H1 (cell line): ENCODE measurements at regions not wholly inside any gene's neighbourhood (a gene's known extent, or its start where the extent isn't known, plus 50 kb on each side); places are given as distances from the start of the nearest gene placed in this dataset.

Source experiments
- CTCF ChIA-PET: fragments of 300-600 bp; sonication (Branson Sonifier 250); formaldehyde crosslinking; loops from one replicate; lab custom pipeline; 2021; ENCODE audit not compliant: partially characterized antibody; lab: Charles Lee
- POLR2A ChIA-PET: fragments of 300-600 bp; sonication (Branson Sonifier 250); formaldehyde crosslinking; loops from one replicate; lab custom pipeline; 2021; ENCODE audit warnings: inconsistent platforms; ENCODE audit not compliant: partially characterized antibody; lab: Charles Lee
- DNase-seq, 2 experiments: peaks; one replicate each; pipeline versions ENCODE4 v3.0.0 to v3.0.0-alpha.2; 2010 to 2022; ENCODE audit warnings: low spot score in 2 of 2, low read depth in 1 of 2, mixed read lengths in 1 of 2
- FAIRE-seq: peaks from 2 replicates; lab custom pipeline; 2011; peaks lifted over from hg19 to GRCh38; lab: Jason Lieb, UNC
- H2AFZ ChIP-seq: 2 replicates; pipeline ENCODE4 v1.8.1; 2012; ENCODE audit warnings: low read length, inconsistent platforms
- H2AK5ac ChIP-seq: 2 replicates; pipeline ENCODE4 v1.6.1; 2013; ENCODE audit warnings: low read depth, low read length
- H2BK120ac ChIP-seq: replicated peaks from 2 replicates; pipeline ENCODE3; 2013; ENCODE audit warnings: low read depth, low read length, inconsistent platforms
- H2BK12ac ChIP-seq: 2 replicates; pipeline ENCODE4 v1.6.1; 2013; ENCODE audit warnings: low read depth, low read length
- H2BK15ac ChIP-seq: 2 replicates; pipeline ENCODE4 v1.6.1; 2013; ENCODE audit warnings: low read length
- H2BK20ac ChIP-seq: 2 replicates; pipeline ENCODE4 v1.6.1; 2013; ENCODE audit warnings: low read length
- H2BK5ac ChIP-seq: 2 replicates; pipeline ENCODE4 v1.6.1; 2013; ENCODE audit warnings: low read depth, low read length
- H3K14ac ChIP-seq: 2 replicates; pipeline ENCODE4 v1.6.1; 2013; ENCODE audit warnings: inconsistent platforms; ENCODE audit not compliant: insufficient read length
- H3K18ac ChIP-seq: 2 replicates; pipeline ENCODE4 v1.6.1; 2013; ENCODE audit warnings: low read length; ENCODE audit errors: extremely low read depth
- H3K23ac ChIP-seq: 2 replicates; pipeline ENCODE4 v1.6.1; 2013; ENCODE audit warnings: inconsistent platforms; ENCODE audit not compliant: insufficient read length
- H3K23me2 ChIP-seq: 2 replicates; pipeline ENCODE4 v1.6.1; 2013; ENCODE audit warnings: low read depth, low read length
- H3K27ac ChIP-seq: 2 replicates; pipeline ENCODE4 v1.6.1; 2011; ENCODE audit warnings: low read depth, low read length, inconsistent platforms
- H3K27me3 ChIP-seq, 4 experiments: replicated peaks in 1 of 4; 1 replicate in 1 of 4; 2 replicates in 3 of 4; pipeline versions ENCODE4 v1.6.1 to v1.8.1; 2011 to 2013; ENCODE audit warnings: low read length in 3 of 4, mild to moderate bottlenecking in 3 of 4, inconsistent platforms in 2 of 4, mixed read lengths in 2 of 4, moderate library complexity in 1 of 4; ENCODE audit not compliant: control insufficient read depth in 3 of 4, insufficient read depth in 3 of 4; ENCODE audit errors: extremely low read depth in 1 of 4
- H3K36me3 ChIP-seq, 4 experiments: 2 replicates each; pipeline versions ENCODE4 v1.6.1 to v1.8.1; 2011 to 2013; ENCODE audit warnings: mild to moderate bottlenecking in 4 of 4, low read length in 3 of 4, moderate library complexity in 2 of 4, control low read depth in 1 of 4, inconsistent platforms in 1 of 4; ENCODE audit not compliant: insufficient read depth in 4 of 4, control insufficient read depth in 2 of 4
- H3K4ac ChIP-seq: replicated peaks from 2 replicates; pipeline ENCODE3; 2013; ENCODE audit warnings: low read length, low read depth, mixed read lengths, inconsistent platforms; ENCODE audit not compliant: insufficient read length
- H3K4me1 ChIP-seq, 4 experiments: replicated peaks in 1 of 4; 1 replicate in 1 of 4; 2 replicates in 3 of 4; pipeline versions ENCODE4 v1.6.1 to v1.8.1; 2011 to 2013; ENCODE audit warnings: low read length in 3 of 4, inconsistent platforms in 2 of 4, mixed read lengths in 1 of 4; ENCODE audit not compliant: insufficient read depth in 4 of 4, control insufficient read depth in 3 of 4
- H3K4me2 ChIP-seq, 2 experiments: 2 replicates each; pipeline versions ENCODE4 v1.6.1 to v1.8.1; 2011 to 2013; ENCODE audit warnings: low read depth in 2 of 2, low read length in 2 of 2, control low read depth in 1 of 2, inconsistent platforms in 1 of 2, mild to moderate bottlenecking in 1 of 2; ENCODE audit not compliant: insufficient read depth in 1 of 2
- H3K4me3 ChIP-seq, 4 experiments: fragments of 200-600, 300-600 bp in 1 of 4; sonication (generic), shearing (Covaris generic), sonication (Bioruptor Twin) in 1 of 4; 2 replicates each; pipeline versions ENCODE4 v1.5.1 to v1.8.1; 2011 to 2016; ENCODE audit warnings: low read length in 4 of 4, low read depth in 3 of 4, control low read depth in 2 of 4, inconsistent platforms in 2 of 4, mild to moderate bottlenecking in 2 of 4, mixed read lengths in 1 of 4, moderate library complexity in 1 of 4; ENCODE audit not compliant: insufficient read depth in 2 of 4; ENCODE audit errors: extremely low read depth in 1 of 4
- H3K56ac ChIP-seq: replicated peaks from 2 replicates; pipeline ENCODE3; 2013; ENCODE audit warnings: low read depth, mild to moderate bottlenecking, mixed read lengths, low read length, inconsistent platforms; ENCODE audit not compliant: insufficient read length
- H3K79me1 ChIP-seq: 2 replicates; pipeline ENCODE4 v1.6.1; 2013; ENCODE audit warnings: low read depth, low read length, control low read depth
- H3K79me2 ChIP-seq, 2 experiments: 2 replicates each; pipeline versions ENCODE4 v1.6.1 to v1.8.1; 2012 to 2013; ENCODE audit warnings: low read length in 2 of 2, mild to moderate bottlenecking in 2 of 2, inconsistent platforms in 1 of 2; ENCODE audit not compliant: insufficient read depth in 2 of 2, control insufficient read depth in 1 of 2
- H3K9ac ChIP-seq, 4 experiments: replicated peaks in 1 of 4; 1 replicate in 1 of 4; 2 replicates in 3 of 4; pipeline versions ENCODE4 v1.6.1 to v1.8.1; 2011 to 2013; ENCODE audit warnings: low read depth in 3 of 4, low read length in 3 of 4, control low read depth in 2 of 4, mild to moderate bottlenecking in 2 of 4, moderate library complexity in 2 of 4, inconsistent platforms in 1 of 4; ENCODE audit errors: extremely low read depth in 1 of 4
- H3K9me3 ChIP-seq, 2 experiments: 2 replicates each; pipeline versions ENCODE4 v1.6.1 to v1.8.1; 2012 to 2013; ENCODE audit warnings: mild to moderate bottlenecking in 2 of 2, moderate library complexity in 2 of 2, control low read depth in 1 of 2, inconsistent platforms in 1 of 2, low read depth in 1 of 2, low read length in 1 of 2, mixed read lengths in 1 of 2; ENCODE audit not compliant: insufficient read depth in 2 of 2
- H4K20me1 ChIP-seq, 2 experiments: replicated peaks in 1 of 2; 2 replicates each; pipeline versions ENCODE3 to v1.8.1; 2011 to 2013; ENCODE audit warnings: inconsistent platforms in 2 of 2, low read length in 2 of 2, mild to moderate bottlenecking in 1 of 2; ENCODE audit not compliant: insufficient read depth in 2 of 2, control insufficient read depth in 1 of 2
- H4K5ac ChIP-seq: 2 replicates; pipeline ENCODE4 v1.6.1; 2013; ENCODE audit warnings: low read length, low read depth, mixed read lengths, inconsistent platforms; ENCODE audit not compliant: insufficient read length
- H4K8ac ChIP-seq: 2 replicates; pipeline ENCODE4 v1.8.0; 2013; ENCODE audit warnings: mild to moderate bottlenecking, moderate library complexity, low read length, inconsistent platforms; ENCODE audit not compliant: insufficient read depth; ENCODE audit errors: extremely low read depth
- H4K91ac ChIP-seq: replicated peaks from 2 replicates; pipeline ENCODE3; 2013; ENCODE audit warnings: low read length, mixed read lengths, inconsistent platforms; ENCODE audit not compliant: insufficient read length
- BRCA1 ChIP-seq: IDR thresholded peaks from 2 replicates; pipeline ENCODE4 v1.6.1; 2012; ENCODE audit warnings: low read depth, low read length, improper control_type of control experiment
- CHD1 ChIP-seq: IDR thresholded peaks from 2 replicates; pipeline ENCODE4 v1.6.1; 2012; ENCODE audit warnings: low read depth, low read length, improper control_type of control experiment
- FOSL1 ChIP-seq: IDR thresholded peaks from 2 replicates; pipeline ENCODE4 v1.6.1; 2011; ENCODE audit warnings: mild to moderate bottlenecking, low read depth, low read length, moderate library complexity; ENCODE audit not compliant: insufficient read depth
- JUND ChIP-seq: IDR thresholded peaks from 2 replicates; pipeline ENCODE4 v1.6.1; 2011; ENCODE audit warnings: mild to moderate bottlenecking, improper control_type of control experiment, low read length
- KDM1A ChIP-seq: fragments of 200-600, 300-600 bp; sonication (generic); IDR thresholded peaks from 2 replicates; pipeline ENCODE4 v1.7.1; 2016; ENCODE audit warnings: mild to moderate bottlenecking, low read length, borderline replicate concordance
- NANOG ChIP-seq: IDR thresholded peaks from 2 replicates; pipeline ENCODE4 v1.6.1; 2011; ENCODE audit warnings: low read length, low read depth, mild to moderate bottlenecking, inconsistent platforms; ENCODE audit not compliant: insufficient read depth, poor library complexity, severe bottlenecking
- RAD21 ChIP-seq, 2 experiments: IDR thresholded peaks in 1 of 2; conservative IDR thresholded peaks in 1 of 2; 2 replicates each; pipeline ENCODE4 v1.6.1; 2011; ENCODE audit warnings: low read depth in 2 of 2, low read length in 2 of 2, improper control_type of control experiment in 1 of 2, inconsistent platforms in 1 of 2, mild to moderate bottlenecking in 1 of 2, moderate library complexity in 1 of 2
- RXRA ChIP-seq: IDR thresholded peaks from 2 replicates; pipeline ENCODE4 v1.6.1; 2011; ENCODE audit warnings: low read depth, mild to moderate bottlenecking, low read length, moderate library complexity; ENCODE audit not compliant: insufficient read depth
- TAF7 ChIP-seq: optimal IDR thresholded peaks from 2 replicates; pipeline ENCODE3; 2011; ENCODE audit warnings: low read depth, mild to moderate bottlenecking, inconsistent platforms, low read length, moderate library complexity, borderline replicate concordance
- WGBS, 2 experiments: shearing (Covaris generic) in 1 of 2; methylation state at CpG; one replicate each; pipeline versions ENCODE4 v1.1.6 to v1.1.7; 2013 to 2015; ENCODE audit warnings: low lambda C conversion rate in 2 of 2, mixed read lengths in 2 of 2, inconsistent platforms in 1 of 2, low coverage in 1 of 2, missing lambda C conversion rate in 1 of 2; ENCODE audit not compliant: insufficient replicate concordance in 2 of 2, insufficient coverage in 1 of 2, insufficient read length in 1 of 2; ENCODE audit errors: extremely low coverage in 1 of 2, missing lambda C conversion rate in 1 of 2; 5-methylcytosine and 5-hydroxymethylcytosine counted together

- Histone ChIP-seq H4K8ac (no peak overlapping the region), H2AK5ac (no peak overlapping the region), H3K79me1 (no peaks in the 10 kb centered on the region), H3K4me3 (no peak overlapping the region), H2AFZ (no peak overlapping the region), H3K27me3 (no peaks in the 10 kb centered on the region), H3K56ac (no peak overlapping the region), H2BK20ac (no peak overlapping the region), H3K27ac (no peak overlapping the region), H2BK15ac (no peak overlapping the region), H3K4me1 (no peaks in the 10 kb centered on the region), H3K36me3 (no peaks in the 10 kb centered on the region), H3K4me2 (no peak overlapping the region), H3K9me3 (no peaks in the 10 kb centered on the region), H3K14ac (no peak overlapping the region), H3K18ac (no peak overlapping the region), H3K79me2 (no peaks in the 10 kb centered on the region), H3K9ac (no peak overlapping the region), H3K23ac (no peak overlapping the region), H3K4ac (no peak overlapping the region), H4K91ac (no peak overlapping the region), H2BK120ac (no peak overlapping the region), H4K20me1 (no peaks in the 10 kb centered on the region), H3K23me2 (no peaks in the 10 kb centered on the region), H4K5ac (no peak overlapping the region), H2BK12ac (no peak overlapping the region), H2BK5ac (no peak overlapping the region)
- 74% methylated on average over 1 of the region's 1 CpG; no CpG with 5 or more reads in 1 of the 2 experiments for WGBS, 2 experiments
- CTCF ChIA-PET = interaction anchor here (0.6 to 1.5 kb wide), 5 partner anchors 9 to 1091 kb away, joined by 3 to 5 read pairs (median 3); no protein-coding TSS in a partner anchor
- FAIRE-seq (no peak), DNase-seq (no peak)
- POLR2A ChIA-PET = no interaction called here
- no peak for TF ChIP-seq CHD1
- no peak for TF ChIP-seq BRCA1
- no peak for TF ChIP-seq JUND
- TF ChIP-seq RAD21 (IDR thresholded peaks at IDR 0.05 in 1 of 2, conservative IDR thresholded peaks at IDR 0.05 in 1 of 2; ENCODE audit: low read depth in 2 of 2, low read length in 2 of 2) = no peak
- no peak for TF ChIP-seq RXRA
- no peak for TF ChIP-seq NANOG
- no peak for TF ChIP-seq TAF7
- no peak for TF ChIP-seq KDM1A
- TF ChIP-seq FOSL1 = no peak
These were observed 280.5 kb downstream of the ACTL7B start for GRCh38 chr9:108575276-108575675.
